Uterus (tissue), 2 donors: ENCODE measurements at regions not wholly inside any gene's neighbourhood (a gene's known extent, or its start where the extent isn't known, plus 50 kb on each side); places are given as distances from the start of the nearest gene placed in this dataset.

ENCODE experiments used
- POLR2A ChIP-seq, 2 donors: fragments of 450-650 bp; IDR thresholded peaks; one replicate each; pipeline ENCODE4 v1.6.1; 2016; ENCODE audit warnings: antibody characterized with exemption in 2 of 2, mild to moderate bottlenecking in 1 of 2, moderate library complexity in 1 of 2
- TF ChIP-seq, protein P1 (sequence below), 4 experiments: fragments of 200-600 bp in 2 of 4; fragments of 450-650 bp in 2 of 4; sonication (generic) in 2 of 4; IDR thresholded peaks; one replicate each; pipeline ENCODE4 v1.5.1; 2016 to 2019; ENCODE audit warnings: antibody characterized with exemption in 4 of 4, mild to moderate bottlenecking in 2 of 4, moderate library complexity in 1 of 4

DNA sequence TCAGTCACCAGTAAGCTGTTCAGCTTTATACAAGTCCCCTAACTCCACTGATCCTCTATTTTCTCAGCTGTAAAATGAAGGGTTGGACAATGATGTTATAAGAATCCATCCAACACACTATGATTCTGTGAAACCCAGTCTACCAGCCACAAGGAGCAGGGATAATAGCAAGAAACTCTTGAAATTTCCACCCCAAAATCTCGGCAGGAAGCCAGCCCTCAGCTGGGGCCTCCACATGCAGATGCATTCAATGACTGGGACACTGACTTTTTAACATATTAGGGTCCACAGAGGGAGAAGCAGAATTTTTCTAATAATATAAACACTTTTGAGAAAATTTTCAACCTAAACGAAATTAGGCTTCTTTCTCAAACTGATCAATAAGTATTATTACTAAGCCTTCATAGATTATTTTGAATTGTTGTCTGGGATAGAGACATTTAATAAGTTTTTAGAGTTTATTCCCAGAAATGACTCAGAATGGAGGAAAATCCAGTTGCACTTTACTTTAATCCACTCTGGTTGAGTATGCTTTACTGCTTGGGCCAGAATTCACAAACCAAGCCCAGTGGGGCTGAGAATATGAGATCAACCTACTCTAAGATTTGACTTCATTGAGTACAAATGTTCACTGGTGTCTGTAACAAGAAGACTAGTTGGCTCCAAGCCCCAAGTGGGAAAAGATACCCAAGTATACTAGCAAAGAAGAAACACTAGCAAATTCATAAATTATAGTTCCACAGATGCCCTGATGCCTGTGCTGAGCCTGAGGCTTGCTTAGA is 168.6 kb downstream of the C7orf25 start:
- TF ChIP-seq, protein P1, sequence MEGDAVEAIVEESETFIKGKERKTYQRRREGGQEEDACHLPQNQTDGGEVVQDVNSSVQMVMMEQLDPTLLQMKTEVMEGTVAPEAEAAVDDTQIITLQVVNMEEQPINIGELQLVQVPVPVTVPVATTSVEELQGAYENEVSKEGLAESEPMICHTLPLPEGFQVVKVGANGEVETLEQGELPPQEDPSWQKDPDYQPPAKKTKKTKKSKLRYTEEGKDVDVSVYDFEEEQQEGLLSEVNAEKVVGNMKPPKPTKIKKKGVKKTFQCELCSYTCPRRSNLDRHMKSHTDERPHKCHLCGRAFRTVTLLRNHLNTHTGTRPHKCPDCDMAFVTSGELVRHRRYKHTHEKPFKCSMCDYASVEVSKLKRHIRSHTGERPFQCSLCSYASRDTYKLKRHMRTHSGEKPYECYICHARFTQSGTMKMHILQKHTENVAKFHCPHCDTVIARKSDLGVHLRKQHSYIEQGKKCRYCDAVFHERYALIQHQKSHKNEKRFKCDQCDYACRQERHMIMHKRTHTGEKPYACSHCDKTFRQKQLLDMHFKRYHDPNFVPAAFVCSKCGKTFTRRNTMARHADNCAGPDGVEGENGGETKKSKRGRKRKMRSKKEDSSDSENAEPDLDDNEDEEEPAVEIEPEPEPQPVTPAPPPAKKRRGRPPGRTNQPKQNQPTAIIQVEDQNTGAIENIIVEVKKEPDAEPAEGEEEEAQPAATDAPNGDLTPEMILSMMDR (IDR thresholded peaks at IDR 0.05): no peak
- no peak for TF ChIP-seq POLR2A (IDR thresholded peaks at IDR 0.05)
